ENCODE measurements at regions not wholly inside any gene's neighbourhood (a gene's known extent, or its start where the extent isn't known, plus 50 kb on each side); places are given as distances from the start of the nearest gene placed in this dataset.

DNA sequence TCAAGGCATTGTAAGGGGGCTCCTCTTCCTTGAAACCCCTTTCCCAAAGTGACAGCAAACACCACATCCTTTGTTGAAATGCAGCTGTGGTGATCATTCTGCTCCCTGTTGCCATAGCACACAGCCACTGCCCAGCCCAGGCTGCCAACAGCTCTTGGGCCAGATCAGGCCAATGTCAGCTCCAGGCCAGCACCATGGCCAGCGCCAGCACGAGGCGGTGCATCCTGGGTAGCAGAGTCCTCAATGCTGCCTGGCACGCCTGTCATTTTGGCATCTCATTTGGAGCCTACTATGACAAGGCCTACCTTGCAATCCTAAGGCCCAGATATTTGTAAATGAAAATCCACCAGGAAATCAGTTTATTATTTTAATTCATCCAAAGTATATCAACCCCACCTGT lies 390.6 kb downstream of the DNAH5 start:
- Histone ChIP-seq H3K27ac (ENCODE audit: low read depth, low read length) (no peak overlapping the region), H3F3A (ENCODE audit: control insufficient read depth, insufficient read depth) (no peaks in the 10 kb centered on the region), H3K4me2 (ENCODE audit: low read length) (no peak overlapping the region), H3K4me1 (ENCODE audit: control insufficient read depth, low read length) (no peaks in the 10 kb centered on the region), H3K79me2 (ENCODE audit: control insufficient read depth, low read length) (no peaks in the 10 kb centered on the region), H3K9me2 (replicated peaks; ENCODE audit: control insufficient read depth, low read length) (no peaks in the 10 kb centered on the region; the same call in 1 of the 2 replicates), H3K9me3 (ENCODE audit: control insufficient read depth, insufficient read depth, low read length) (no peaks in the 10 kb centered on the region), H3K4me3 (ENCODE audit: low read length) (no peak overlapping the region), H4K20me1 (ENCODE audit: control insufficient read depth, insufficient read depth, low read depth, low read length) (no peaks in the 10 kb centered on the region), H3K27me3 (ENCODE audit: control insufficient read depth, low read length) (no peaks in the 10 kb centered on the region), H3K36me3 (ENCODE audit: control insufficient read depth, low read length) (no peaks in the 10 kb centered on the region)
- TF ChIP-seq, protein P1, sequence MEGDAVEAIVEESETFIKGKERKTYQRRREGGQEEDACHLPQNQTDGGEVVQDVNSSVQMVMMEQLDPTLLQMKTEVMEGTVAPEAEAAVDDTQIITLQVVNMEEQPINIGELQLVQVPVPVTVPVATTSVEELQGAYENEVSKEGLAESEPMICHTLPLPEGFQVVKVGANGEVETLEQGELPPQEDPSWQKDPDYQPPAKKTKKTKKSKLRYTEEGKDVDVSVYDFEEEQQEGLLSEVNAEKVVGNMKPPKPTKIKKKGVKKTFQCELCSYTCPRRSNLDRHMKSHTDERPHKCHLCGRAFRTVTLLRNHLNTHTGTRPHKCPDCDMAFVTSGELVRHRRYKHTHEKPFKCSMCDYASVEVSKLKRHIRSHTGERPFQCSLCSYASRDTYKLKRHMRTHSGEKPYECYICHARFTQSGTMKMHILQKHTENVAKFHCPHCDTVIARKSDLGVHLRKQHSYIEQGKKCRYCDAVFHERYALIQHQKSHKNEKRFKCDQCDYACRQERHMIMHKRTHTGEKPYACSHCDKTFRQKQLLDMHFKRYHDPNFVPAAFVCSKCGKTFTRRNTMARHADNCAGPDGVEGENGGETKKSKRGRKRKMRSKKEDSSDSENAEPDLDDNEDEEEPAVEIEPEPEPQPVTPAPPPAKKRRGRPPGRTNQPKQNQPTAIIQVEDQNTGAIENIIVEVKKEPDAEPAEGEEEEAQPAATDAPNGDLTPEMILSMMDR (IDR thresholded peaks at IDR 0.05; ENCODE audit: low read depth, low read length, poor library complexity, severe bottlenecking) = no peak
- no peak for TF ChIP-seq EZH2phosphoT487 (IDR thresholded peaks at IDR 0.05; ENCODE audit: borderline replicate concordance, low read length)

DNA sequence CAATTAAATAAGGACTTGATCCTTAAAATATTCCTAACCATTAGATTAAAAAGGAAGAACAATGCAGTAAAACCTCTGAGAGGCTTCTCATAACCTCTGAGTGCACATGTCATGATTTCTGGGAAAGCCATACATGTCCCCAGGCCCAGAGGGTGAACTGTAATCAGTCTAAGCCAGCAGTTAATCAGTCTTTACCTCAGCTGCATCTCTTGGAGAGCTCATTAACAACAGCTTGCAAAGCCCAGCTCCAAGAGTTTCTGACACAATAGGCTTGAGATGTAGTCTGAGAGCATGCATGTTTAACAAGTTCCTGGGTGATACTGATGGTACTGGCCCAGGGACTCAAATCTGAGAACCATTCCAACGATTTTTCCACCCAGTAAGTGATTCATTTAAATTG lies 392.1 kb downstream of the DNAH5 start:
- H3F3A ChIP-seq (ENCODE audit: control insufficient read depth, insufficient read depth) = no peaks in the 10 kb centered on the region
- no peak overlapping the region for H3K27ac ChIP-seq (ENCODE audit: low read depth, low read length)
- no peaks in the 10 kb centered on the region for H4K20me1 ChIP-seq (ENCODE audit: control insufficient read depth, insufficient read depth, low read depth, low read length)
- H3K4me1 ChIP-seq (ENCODE audit: control insufficient read depth, low read length) = no peaks in the 10 kb centered on the region
- no peaks in the 10 kb centered on the region for H3K36me3 ChIP-seq (ENCODE audit: control insufficient read depth, low read length)
- no peak for TF ChIP-seq EZH2phosphoT487 (IDR thresholded peaks at IDR 0.05; ENCODE audit: borderline replicate concordance, low read length)
- TF ChIP-seq, protein P1 (IDR thresholded peaks at IDR 0.05; ENCODE audit: low read depth, low read length, poor library complexity, severe bottlenecking) = no peak
- H3K79me2 ChIP-seq (ENCODE audit: control insufficient read depth, low read length) = no peaks in the 10 kb centered on the region
- no peak overlapping the region for H3K4me2 ChIP-seq (ENCODE audit: low read length)
- H3K27me3 ChIP-seq (ENCODE audit: control insufficient read depth, low read length) = no peaks in the 10 kb centered on the region
- H3K4me3 ChIP-seq (ENCODE audit: low read length) = no peak overlapping the region
- no peaks in the 10 kb centered on the region for H3K9me3 ChIP-seq (ENCODE audit: control insufficient read depth, insufficient read depth, low read length)
- H3K9me2 ChIP-seq (replicated peaks; ENCODE audit: control insufficient read depth, low read length) = no peaks in the 10 kb centered on the region; the same call in 1 of the 2 replicates

DNA sequence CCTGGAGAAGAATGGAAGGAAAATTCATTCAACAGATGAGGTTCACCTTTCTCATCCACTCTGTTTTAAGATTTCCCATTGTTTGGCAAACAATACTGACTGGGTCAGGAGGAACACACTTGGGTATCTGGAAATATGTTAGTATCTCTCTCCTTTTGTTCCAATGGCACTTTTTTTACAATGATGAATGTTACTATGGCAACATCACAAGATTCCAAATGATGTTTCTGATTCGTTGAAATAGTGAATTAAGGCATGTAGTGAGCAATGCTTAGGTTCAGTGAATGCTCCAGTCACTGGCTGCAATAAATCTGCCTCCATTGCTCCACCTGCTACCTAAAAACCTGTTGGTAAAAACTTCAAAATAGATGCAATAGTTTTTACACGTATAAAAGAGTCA lies 392.8 kb downstream of the DNAH5 start:
- TF ChIP-seq, protein P1 (IDR thresholded peaks at IDR 0.05; ENCODE audit: low read depth, low read length, poor library complexity, severe bottlenecking) = no peak
- no peak for TF ChIP-seq EZH2phosphoT487 (IDR thresholded peaks at IDR 0.05; ENCODE audit: borderline replicate concordance, low read length)
- no peak overlapping the region for H3K27ac ChIP-seq (ENCODE audit: low read depth, low read length)
- H3K4me1 ChIP-seq (ENCODE audit: control insufficient read depth, low read length) = no peaks in the 10 kb centered on the region
- H3K36me3 ChIP-seq (ENCODE audit: control insufficient read depth, low read length) = no peaks in the 10 kb centered on the region
- H3K9me2 ChIP-seq (replicated peaks; ENCODE audit: control insufficient read depth, low read length) = no peaks in the 10 kb centered on the region; the same call in 1 of the 2 replicates
- H3K4me2 ChIP-seq (ENCODE audit: low read length) = no peak overlapping the region
- no peaks in the 10 kb centered on the region for H3F3A ChIP-seq (ENCODE audit: control insufficient read depth, insufficient read depth)
- no peaks in the 10 kb centered on the region for H3K79me2 ChIP-seq (ENCODE audit: control insufficient read depth, low read length)
- H4K20me1 ChIP-seq (ENCODE audit: control insufficient read depth, insufficient read depth, low read depth, low read length) = no peaks in the 10 kb centered on the region
- H3K9me3 ChIP-seq (ENCODE audit: control insufficient read depth, insufficient read depth, low read length) = no peaks in the 10 kb centered on the region
- H3K27me3 ChIP-seq (ENCODE audit: control insufficient read depth, low read length) = no peaks in the 10 kb centered on the region
- no peak overlapping the region for H3K4me3 ChIP-seq (ENCODE audit: low read length)

Measured in DOHH2 (cell line).